GM20000 (cell line): ENCODE measurements at regions not wholly inside any gene's neighbourhood (a gene's known extent, or its start where the extent isn't known, plus 50 kb on each side); places are given as distances from the start of the nearest gene placed in this dataset.

Experiments used
- DNase-seq: peaks from one replicate; pipeline ENCODE4 v3.0.0; 2012; ENCODE audit warnings: low spot score
- TF ChIP-seq, protein P1 (sequence below): IDR thresholded peaks from 2 replicates; pipeline ENCODE4 v1.5.1; 2012; ENCODE audit warnings: mild to moderate bottlenecking, control low read depth; ENCODE audit errors: extremely low read depth, missing control alignments

GRCh38 chr6:146990821-146991798 lies 213.1 kb upstream of the STXBP5 start:
- TF ChIP-seq, protein P1, sequence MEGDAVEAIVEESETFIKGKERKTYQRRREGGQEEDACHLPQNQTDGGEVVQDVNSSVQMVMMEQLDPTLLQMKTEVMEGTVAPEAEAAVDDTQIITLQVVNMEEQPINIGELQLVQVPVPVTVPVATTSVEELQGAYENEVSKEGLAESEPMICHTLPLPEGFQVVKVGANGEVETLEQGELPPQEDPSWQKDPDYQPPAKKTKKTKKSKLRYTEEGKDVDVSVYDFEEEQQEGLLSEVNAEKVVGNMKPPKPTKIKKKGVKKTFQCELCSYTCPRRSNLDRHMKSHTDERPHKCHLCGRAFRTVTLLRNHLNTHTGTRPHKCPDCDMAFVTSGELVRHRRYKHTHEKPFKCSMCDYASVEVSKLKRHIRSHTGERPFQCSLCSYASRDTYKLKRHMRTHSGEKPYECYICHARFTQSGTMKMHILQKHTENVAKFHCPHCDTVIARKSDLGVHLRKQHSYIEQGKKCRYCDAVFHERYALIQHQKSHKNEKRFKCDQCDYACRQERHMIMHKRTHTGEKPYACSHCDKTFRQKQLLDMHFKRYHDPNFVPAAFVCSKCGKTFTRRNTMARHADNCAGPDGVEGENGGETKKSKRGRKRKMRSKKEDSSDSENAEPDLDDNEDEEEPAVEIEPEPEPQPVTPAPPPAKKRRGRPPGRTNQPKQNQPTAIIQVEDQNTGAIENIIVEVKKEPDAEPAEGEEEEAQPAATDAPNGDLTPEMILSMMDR, result no peak
- DNase-seq, result no peak

GRCh38 chr6:146997062-146997461 lies 207.2 kb upstream of the STXBP5 start:
- DNase-seq, result no peak
- TF ChIP-seq, protein P1, result no peak

- no peak for DNase-seq
- TF ChIP-seq, protein P1, result no peak
Measured at GRCh38 chr6:146999766-147000165, 204.5 kb upstream of the STXBP5 start.

DNA sequence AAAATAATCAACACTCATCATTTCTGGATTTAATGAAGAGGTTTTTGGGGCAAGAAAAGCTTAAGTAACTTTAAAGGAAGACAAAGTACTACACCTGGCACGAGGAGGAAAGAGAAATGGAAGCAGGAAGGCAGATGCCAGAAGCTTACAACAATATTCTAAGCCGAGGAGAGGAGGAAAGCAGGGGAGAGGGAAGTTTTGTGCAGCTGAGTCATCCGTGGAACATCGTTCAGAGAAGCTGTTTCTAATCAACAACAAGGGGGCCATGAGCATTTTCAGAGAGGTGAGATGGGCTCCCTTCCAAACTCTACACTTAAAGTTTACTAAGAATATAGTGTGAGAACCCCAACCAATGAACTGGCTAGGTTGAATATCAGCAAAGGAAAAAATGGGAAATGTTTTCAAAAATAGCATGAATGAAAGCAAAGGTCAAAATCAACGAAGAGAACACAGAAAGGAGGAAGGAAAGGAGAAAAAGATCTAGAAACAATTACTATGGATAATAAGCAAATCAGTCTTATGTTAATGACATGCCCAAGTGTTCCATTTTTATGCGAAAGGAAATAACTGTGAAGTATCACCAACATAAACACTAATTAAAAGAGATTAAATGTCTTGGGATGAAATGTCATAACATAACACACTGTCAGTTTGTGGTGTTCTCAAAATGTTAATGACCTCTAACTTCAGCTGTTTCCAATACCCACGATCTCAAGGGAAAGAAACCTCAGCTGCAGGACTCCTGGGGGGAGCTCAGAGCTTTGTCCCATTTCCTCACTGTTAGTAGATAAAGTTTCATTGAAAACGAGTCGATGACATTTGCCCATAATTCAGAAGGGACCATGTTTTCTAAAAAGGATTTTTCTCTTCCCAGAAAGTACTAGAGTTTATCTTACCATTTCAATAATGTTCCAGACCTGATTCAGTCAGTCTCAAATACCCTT lies 203.4 kb upstream of the STXBP5 start:
- no peak for DNase-seq

GRCh38 chr6:147001621-147002020 lies 202.6 kb upstream of the STXBP5 start:
- TF ChIP-seq, protein P1, result no peak
- DNase-seq, result no peak

More for the DNA sequence above, 203.4 kb upstream of the STXBP5 start:
- TF ChIP-seq, protein P1, result no peak

GRCh38 chr6:147003186-147003585 lies 201.0 kb upstream of the STXBP5 start:
- TF ChIP-seq, protein P1, result no peak
- no peak for DNase-seq
